HG03378 (cell line): ENCODE measurements at regions not wholly inside any gene's neighbourhood (a gene's known extent, or its start where the extent isn't known, plus 50 kb on each side); places are given as distances from the start of the nearest gene placed in this dataset.
"Not testable (repeated sequence)": the region's sequence is repeated elsewhere in the genome, so short reads cannot be mapped to it uniquely, and the experiment has no call there.

ENCODE experiments used
- ATAC-seq: cut with Tn5 transposase; IDR thresholded peaks from one replicate; pipeline ENCODE4 v1.9.1; 2021; ENCODE audit warnings: mild to moderate bottlenecking, moderate library complexity; ENCODE audit not compliant: unreplicated experiment

DNA sequence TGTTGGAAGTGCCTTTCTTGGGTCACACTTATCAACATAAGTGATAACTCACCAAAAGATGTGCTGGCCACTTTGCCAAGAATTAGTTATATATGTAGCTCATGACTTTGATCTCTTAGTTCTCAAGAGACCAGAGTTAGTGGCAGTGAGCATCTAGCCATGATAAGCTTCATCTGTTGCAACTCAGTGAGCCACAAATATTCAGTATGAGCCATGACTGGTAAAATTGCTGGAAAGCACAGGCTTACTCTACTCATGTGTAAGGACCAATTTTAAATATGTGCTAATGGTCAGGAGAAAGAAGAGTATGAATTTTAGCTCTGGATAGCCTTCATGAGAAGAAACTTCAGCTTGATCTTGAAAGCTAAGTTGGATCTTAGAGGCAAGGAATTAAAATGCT lies 59.4 kb upstream of the TLL1 start:
- no peak for ATAC-seq

- no peak for ATAC-seq
Measured at GRCh38 chr4:165814256-165815020, 58.6 kb upstream of the TLL1 start.

DNA sequence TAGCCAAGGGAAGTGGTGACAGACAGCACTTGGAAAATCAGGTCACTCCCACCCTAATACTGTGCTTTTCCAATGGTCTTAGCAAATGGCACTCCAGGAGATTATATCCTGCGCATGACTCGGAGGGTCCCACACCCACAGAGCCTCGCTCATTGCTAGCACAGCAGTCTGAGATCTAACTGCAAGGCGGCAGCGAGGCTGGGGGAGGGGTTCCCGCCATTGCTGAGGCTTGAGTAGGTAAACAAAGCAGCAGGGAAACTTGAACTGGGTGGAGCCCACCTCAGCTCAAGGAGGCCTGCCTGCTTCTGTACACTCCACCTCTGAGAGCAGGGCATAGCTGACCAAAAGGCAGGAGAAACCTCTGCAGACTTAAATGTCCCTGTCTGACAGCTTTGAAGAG lies 53.9 kb upstream of the TLL1 start:
- ATAC-seq = not testable (repeated sequence)
